Lung (tissue), 11 donors: ENCODE measurements at regions not wholly inside any gene's neighbourhood (a gene's known extent, or its start where the extent isn't known, plus 50 kb on each side); places are given as distances from the start of the nearest gene placed in this dataset.

Source experiments
- ATAC-seq: fragments of 200-7000 bp; cut with Tn5 transposase; one replicate; pipeline ENCODE4 v1.9.1; 2020; ENCODE audit warnings: moderate number of reproducible peaks; ENCODE audit not compliant: insufficient read depth, low FRiP score
- DNase-seq, 3 donors: peaks; one replicate each; pipeline ENCODE4 v3.0.0-alpha.2; 2013 to 2017
- H3K27ac ChIP-seq, 2 donors: one replicate each; pipeline ENCODE4 v1.5.1; 2013; ENCODE audit warnings: mild to moderate bottlenecking in 2 of 2, moderate library complexity in 2 of 2, control low read depth in 1 of 2, inconsistent platforms in 1 of 2, low read depth in 1 of 2, low read length in 1 of 2
- H3K27me3 ChIP-seq, 3 donors: one replicate each; pipeline ENCODE4 v1.5.1; 2013; ENCODE audit warnings: low read length in 2 of 3; ENCODE audit not compliant: control insufficient read depth in 3 of 3, insufficient read depth in 3 of 3
- H3K36me3 ChIP-seq, 4 donors: one replicate each; pipeline ENCODE4 v1.5.1; 2013; ENCODE audit warnings: low read length in 4 of 4, mild to moderate bottlenecking in 1 of 4, moderate library complexity in 1 of 4; ENCODE audit not compliant: control insufficient read depth in 4 of 4, insufficient read depth in 4 of 4
- H3K4me1 ChIP-seq, 5 donors: one replicate each; pipeline ENCODE4 v1.5.1; 2013; ENCODE audit warnings: low read length in 5 of 5, mild to moderate bottlenecking in 2 of 5, moderate library complexity in 1 of 5; ENCODE audit not compliant: control insufficient read depth in 5 of 5, insufficient read depth in 5 of 5
- H3K4me3 ChIP-seq: one replicate; pipeline ENCODE4 v1.5.1; 2013; ENCODE audit warnings: mild to moderate bottlenecking, control low read depth, moderate library complexity
- H3K9ac ChIP-seq, 2 donors: one replicate each; pipeline ENCODE4 v1.5.1; 2013; ENCODE audit warnings: low read length in 2 of 2, control low read depth in 1 of 2; ENCODE audit not compliant: insufficient read depth in 1 of 2
- H3K9me3 ChIP-seq, 4 donors: one replicate each; pipeline ENCODE4 v1.5.1; 2013; ENCODE audit warnings: low read length in 3 of 4, mild to moderate bottlenecking in 1 of 4, moderate library complexity in 1 of 4; ENCODE audit not compliant: control insufficient read depth in 4 of 4, insufficient read depth in 3 of 4
- CTCF ChIP-seq: IDR thresholded peaks from 2 replicates; pipeline ENCODE4 v1.5.1; 2012; ENCODE audit warnings: mild to moderate bottlenecking; ENCODE audit errors: control extremely low read depth, extremely low read depth
- WGBS, 2 donors: extraction: QIAGEN DNeasy Blood & Tissue Kit; methylation state at CpG; one replicate each; pipeline ENCODE4 v1.1.7; 2013; 5-methylcytosine and 5-hydroxymethylcytosine counted together
- donor health status: control.
- donor health status: control.
- donor health status: Bipolar disorder and iron deficiency.
- donor health status: healthy.
- donor health status: DM: yes; HTN: yes; CAD: no.

DNA sequence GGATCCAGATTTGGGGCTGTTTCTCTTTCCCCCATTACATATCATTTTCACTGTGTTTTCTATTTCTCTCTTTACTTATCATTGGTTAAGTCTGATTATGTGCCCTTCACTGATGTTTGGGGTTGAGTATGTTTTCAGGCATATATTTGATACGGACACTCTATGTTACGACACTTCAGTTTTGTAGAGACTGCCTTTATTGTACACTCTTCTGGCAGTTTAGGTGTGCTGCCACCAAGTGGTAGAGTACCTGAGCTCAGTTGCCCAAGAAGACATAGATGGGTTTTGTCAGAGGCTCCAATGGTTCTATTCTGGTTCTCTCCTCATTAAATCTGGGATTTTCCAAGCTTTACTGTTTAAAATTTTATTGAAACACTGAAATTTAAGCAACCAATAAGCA is 255.0 kb upstream of the ROPN1 start:
- ATAC-seq = no peak
- 77 to 80% methylated on average over 2 of the region's 2 CpGs for WGBS, 2 donors
- H3K4me1 ChIP-seq = peaks cover 0 to 17% (median 5%) of the 10 kb centered on the region in 5 donors
- DNase-seq = no peak
- H3K27ac ChIP-seq = no peak overlapping the region
- H3K4me3 ChIP-seq = no peak overlapping the region
- H3K9ac ChIP-seq = no peak overlapping the region
- H3K9me3 ChIP-seq = no peaks in the 10 kb centered on the region
- no peaks in the 10 kb centered on the region for H3K27me3 ChIP-seq
- H3K36me3 ChIP-seq = no peaks in the 10 kb centered on the region
- no peak for TF ChIP-seq CTCF

DNA sequence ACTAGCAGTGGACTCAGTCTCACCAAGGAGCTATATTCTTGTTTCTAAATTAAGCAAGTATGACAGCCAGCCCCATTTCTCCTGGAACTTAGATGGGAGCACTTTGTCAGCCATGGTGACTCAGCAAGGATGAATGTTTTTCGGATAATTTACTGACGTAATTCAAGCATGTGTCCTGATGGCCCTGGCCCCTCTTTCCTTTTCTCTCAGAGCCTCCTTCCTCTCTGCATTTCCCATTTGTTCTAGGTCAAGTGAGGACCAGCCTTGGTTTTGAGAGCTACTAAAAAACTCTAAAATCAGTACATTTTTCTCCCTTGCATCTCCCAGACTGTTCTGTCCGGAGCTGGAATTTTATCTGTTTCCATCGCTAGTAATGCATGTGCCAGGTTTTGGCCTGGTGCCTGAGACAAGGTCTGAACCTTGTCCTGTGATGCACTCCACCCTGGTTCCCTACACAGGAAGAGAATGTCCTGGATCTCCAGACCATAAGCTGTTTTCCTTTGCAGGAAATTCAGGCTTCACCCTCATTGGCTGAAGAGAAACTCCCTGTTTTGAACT is 256.6 kb upstream of the ROPN1 start:
- TF ChIP-seq CTCF = no peak
- Histone ChIP-seq H3K4me1 (peaks cover 0 to 17% (median 5%) of the 10 kb centered on the region in 5 donors), H3K9me3 (no peaks in the 10 kb centered on the region), H3K27ac (peak overlapping the region; percentile 71 to 76), H3K4me3 (no peak overlapping the region), H3K36me3 (no peaks in the 10 kb centered on the region), H3K27me3 (no peaks in the 10 kb centered on the region), H3K9ac (no peak overlapping the region)
- WGBS, 2 donors = 39% methylated on average over 4 of the region's 4 CpGs
- peak in 1 of 3 donors; percentile 22 for DNase-seq
- ATAC-seq = peak; percentile 32

GRCh38 chr3:124249038-124249437 is 257.1 kb upstream of the ROPN1 start:
- Histone ChIP-seq H3K4me1 (peaks cover 0 to 17% (median 5%) of the 10 kb centered on the region in 5 donors), H3K9ac (no peak overlapping the region), H3K4me3 (no peak overlapping the region), H3K27ac (peak overlapping the region; percentile 5 to 71), H3K9me3 (no peaks in the 10 kb centered on the region), H3K36me3 (peaks cover 0 to 3% (median 0%) of the 10 kb centered on the region in 4 donors), H3K27me3 (no peaks in the 10 kb centered on the region)
- 79 to 82% methylated on average over 1 of the region's 1 CpG for WGBS, 2 donors
- DNase-seq (no peak), ATAC-seq (no peak)
- no peak for TF ChIP-seq CTCF

- ATAC-seq (no peak), DNase-seq (peak in 2 of 3 donors; percentile 33 to 46)
- 7 to 54% methylated on average over 3 of the region's 3 CpGs for WGBS, 2 donors
- Histone ChIP-seq H3K27ac (peak overlapping the region; percentile 17 to 22), H3K9me3 (no peaks in the 10 kb centered on the region), H3K36me3 (peaks cover 0 to 3% (median 0%) of the 10 kb centered on the region in 4 donors), H3K4me3 (no peak overlapping the region), H3K9ac (no peak overlapping the region), H3K27me3 (no peaks in the 10 kb centered on the region), H3K4me1 (peaks cover 0 to 17% (median 5%) of the 10 kb centered on the region in 5 donors)
- no peak for TF ChIP-seq CTCF
Measured at GRCh38 chr3:124250053-124250452, 258.1 kb upstream of the ROPN1 start.
